Stimulated activated CD8-positive, alpha-beta memory T cell treated with anti-CD3 and anti-CD28 coated beads, Interleukin-4, amount 100 ng/mL, for 4 hours (primary cell): ENCODE measurements at regions not wholly inside any gene's neighbourhood (a gene's known extent, or its start where the extent isn't known, plus 50 kb on each side); places are given as distances from the start of the nearest gene placed in this dataset.
"Not testable (repeated sequence)": the region's sequence is repeated elsewhere in the genome, so short reads cannot be mapped to it uniquely, and the experiment has no call there.

Experiments
- DNase-seq, 2 donors: peaks; one replicate each; pipeline ENCODE4 v3.0.0-alpha.2; 2020; ENCODE audit warnings: low read depth in 2 of 2, low spot score in 1 of 2

DNA sequence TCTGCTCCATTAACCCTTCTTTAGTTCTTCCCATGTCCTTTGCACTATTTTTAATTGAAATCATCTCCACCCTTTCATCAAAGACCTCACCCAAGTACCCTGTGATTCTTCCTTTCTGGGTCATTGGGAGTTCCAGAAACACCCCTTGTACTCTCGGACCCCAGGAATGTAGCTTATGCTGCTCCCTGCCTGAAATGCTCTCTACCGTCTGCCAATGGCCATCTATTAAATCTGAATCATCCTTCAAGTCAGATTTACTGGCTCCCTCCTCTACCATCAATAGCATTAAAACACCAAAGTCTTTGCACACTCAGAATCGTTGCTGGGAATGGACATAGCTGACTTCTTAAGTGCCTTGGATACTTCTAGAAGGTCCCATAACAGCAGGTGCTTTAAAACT, 73.2 kb upstream of the GADD45A start:
- no peak for DNase-seq

DNA sequence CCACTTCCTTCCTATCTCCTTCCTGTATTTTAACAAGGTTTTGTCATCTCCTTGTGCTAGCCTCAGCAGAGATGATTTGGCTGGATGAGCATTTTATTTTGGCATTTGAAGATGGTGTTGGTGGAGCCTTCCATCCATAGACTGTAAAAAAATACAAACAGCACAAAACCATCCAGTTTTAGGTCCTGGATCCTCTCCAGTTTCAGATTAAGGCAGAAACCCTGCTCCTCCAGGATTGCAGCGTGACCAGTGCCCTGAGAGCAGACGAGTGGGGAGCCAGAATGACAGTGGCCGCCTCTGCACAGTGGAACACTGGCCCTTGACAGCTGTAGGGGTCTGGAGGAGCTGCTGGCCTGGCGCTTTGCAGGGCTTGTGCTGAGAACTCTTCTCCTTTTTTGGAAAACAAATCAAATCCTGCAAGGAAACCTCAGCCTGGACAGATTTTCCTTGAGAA, 72.2 kb upstream of the GADD45A start:
- no peak for DNase-seq

DNA sequence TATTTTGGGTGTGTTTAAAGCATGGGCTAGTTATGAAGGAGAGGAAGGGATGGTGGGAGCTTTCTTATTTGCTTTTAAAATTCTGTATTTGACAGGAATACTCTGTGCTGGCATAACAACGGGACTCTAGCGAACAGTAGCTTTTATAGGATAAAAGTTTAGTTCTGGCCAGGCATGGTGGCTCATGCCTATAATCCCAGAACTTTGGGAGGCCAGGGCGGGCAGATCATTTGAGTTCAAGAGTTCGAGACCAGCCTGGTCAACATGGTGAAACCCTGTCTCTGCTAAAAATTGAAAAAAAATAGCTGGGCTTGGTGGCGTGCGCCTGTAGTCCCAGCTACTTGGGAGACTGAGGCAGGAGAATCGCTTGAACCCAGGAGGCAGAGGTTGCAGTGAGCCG, 71.5 kb upstream of the GADD45A start:
- DNase-seq, result not testable (repeated sequence)

DNA sequence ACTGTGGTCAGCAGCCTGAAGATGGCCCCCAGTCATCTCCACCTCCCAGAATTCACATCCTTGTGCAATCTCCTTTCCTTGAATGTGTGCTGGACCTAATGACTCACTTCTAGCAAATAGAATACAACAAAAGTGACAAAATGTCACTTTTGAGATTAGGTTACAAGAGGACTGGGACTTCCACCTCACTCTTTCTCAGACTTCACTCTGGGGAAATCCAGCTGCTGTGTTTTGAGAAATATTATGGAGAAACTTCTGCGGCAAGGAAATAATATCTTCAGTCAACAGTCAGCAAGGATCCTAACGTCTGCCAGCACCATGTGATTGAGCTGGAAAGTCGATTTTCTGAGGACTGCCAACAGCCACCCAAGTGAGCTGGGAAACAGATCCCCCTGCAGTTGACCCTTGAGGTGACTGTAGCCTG, 70.5 kb upstream of the GADD45A start:
- DNase-seq, result no peak

DNA sequence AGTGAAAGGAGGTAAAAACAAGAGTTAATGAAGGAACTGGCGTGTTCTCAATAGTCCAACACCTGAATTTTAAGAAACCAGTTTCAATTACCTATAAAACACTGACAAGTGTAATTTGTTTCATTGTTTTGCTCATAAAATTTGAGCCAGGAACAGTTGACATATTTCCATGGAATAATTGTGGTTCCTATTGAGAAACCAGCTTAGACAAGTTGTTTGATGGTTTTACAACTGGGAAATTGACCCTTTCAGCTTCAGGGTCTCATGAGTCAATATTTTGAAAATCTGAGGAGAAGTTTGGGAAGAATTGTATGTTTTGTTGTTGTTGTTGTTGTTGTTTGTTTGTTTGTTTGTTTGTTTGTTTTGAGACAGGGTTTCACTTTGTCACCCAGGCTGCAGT, 69.1 kb upstream of the GADD45A start:
- no peak for DNase-seq

DNA sequence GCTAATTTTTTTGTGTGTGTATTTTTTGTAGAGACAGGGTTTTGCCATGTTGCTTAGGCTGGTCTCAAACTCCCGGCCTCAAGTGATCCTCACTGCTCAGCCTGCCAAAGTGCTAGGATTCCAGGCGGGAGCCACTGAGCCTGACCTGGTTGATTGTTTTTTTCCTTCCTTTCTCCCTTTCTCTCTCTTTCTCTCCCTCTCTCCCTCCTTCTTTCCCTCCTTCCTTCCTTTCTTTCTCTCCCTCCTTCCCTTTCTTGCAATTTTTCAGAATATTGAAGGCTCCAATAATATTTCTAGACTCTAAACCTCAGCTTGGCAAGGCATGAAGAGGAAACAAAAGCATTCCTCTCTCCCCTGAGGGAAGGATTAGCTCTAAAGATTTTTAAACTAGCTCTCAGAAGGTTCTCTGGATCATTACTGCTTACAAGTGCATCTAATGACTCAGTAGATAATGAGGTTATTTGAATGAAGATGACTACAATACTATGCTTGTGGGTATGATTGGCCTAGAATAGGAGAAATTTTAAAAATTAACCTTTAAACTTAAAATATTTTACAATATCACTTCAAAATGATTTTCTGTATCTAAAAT, 68.5 kb upstream of the GADD45A start:
- no peak for DNase-seq

DNA sequence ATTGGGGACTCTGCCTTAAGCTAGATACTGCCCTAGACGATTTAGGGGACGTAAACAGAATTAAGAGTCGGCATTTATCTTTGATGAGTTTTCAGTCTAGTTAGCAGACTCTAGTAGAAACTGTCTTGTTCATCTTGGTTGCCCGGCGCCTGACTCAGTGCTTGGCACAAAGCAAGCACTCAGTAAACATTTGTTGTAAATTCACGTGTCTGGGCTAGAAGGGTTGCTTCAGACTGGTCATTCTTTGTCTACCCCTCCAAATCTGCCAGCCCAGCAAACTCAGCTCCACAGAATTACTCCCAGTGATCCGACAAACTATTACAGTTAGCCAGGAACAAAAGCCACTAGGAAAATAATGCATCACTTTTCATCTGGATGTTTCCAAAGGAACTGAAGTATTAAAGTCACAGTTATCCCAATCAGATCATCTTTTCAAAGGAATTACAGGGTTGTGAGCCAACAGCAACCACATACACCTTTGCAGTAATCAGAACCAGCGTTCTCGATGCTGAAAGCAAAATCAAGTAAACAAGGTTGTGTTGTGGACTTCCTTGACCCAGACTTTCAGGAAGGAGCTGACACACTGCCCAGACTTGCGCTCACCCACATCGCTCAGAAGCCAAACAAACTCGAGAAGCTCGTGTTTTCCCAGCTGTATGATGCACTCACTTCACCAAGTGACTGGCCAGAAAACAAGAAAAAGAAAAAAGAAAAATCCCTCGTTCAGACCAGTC, 66.5 kb upstream of the GADD45A start:
- no peak for DNase-seq

DNA sequence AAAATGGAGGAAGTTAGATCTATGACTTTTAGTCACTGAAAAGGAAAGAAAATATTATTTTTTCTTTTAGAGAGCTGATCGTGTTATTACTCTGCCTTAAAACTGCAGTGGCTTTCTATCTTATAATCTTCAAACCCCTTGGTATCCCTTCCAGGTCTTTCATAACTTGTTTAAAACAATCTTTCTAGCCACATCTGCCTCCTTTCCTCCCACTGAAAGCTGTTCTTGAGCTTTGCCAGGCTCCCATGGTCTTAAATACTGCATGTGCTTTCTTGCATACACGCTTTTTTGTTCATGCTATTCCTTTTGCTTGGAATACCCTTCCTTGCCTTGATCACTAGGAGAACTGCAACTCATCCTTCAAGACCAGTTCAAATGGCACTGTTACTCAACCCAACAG, 65.9 kb upstream of the GADD45A start:
- DNase-seq, result no peak

DNA sequence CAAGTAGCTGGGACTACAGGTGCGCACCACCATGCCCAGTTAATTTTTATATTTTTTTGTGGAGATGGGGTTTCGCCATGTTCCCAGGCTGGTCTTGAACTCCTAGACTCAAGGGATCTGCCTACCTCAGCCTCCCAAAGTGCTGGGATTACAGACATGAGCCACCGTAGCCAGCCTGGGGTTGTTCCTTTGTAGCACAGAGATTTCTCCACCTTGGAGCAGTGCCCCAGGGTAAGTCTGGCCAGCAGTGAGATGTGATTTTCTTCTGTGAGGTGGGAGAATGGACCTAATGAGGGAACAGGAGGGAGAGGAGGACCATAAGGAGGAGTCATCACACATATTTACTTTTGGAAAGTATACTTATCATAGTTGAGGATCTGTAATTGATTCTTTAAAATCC, 61.1 kb upstream of the GADD45A start:
- no peak for DNase-seq

DNA sequence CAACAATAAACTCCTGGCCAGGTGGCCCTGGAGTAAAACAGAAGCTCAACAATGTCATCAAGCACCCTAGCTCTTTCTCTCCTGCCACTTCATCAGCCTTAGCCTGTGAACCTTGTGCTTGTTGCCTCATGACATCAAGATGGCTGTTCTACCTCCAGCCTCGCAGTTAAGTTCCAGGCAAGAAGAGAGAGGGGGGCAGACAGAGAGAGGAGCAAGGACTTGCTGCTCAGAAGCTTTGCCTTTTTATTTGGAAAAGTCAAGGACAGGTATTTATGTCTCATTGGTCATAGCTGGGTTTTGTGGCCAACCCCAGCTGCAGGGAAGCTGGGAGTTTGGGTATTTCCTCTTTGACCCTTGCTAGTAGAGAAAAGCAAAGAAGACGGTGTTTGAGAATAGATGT, 60.3 kb upstream of the GADD45A start:
- DNase-seq, result no peak

DNA sequence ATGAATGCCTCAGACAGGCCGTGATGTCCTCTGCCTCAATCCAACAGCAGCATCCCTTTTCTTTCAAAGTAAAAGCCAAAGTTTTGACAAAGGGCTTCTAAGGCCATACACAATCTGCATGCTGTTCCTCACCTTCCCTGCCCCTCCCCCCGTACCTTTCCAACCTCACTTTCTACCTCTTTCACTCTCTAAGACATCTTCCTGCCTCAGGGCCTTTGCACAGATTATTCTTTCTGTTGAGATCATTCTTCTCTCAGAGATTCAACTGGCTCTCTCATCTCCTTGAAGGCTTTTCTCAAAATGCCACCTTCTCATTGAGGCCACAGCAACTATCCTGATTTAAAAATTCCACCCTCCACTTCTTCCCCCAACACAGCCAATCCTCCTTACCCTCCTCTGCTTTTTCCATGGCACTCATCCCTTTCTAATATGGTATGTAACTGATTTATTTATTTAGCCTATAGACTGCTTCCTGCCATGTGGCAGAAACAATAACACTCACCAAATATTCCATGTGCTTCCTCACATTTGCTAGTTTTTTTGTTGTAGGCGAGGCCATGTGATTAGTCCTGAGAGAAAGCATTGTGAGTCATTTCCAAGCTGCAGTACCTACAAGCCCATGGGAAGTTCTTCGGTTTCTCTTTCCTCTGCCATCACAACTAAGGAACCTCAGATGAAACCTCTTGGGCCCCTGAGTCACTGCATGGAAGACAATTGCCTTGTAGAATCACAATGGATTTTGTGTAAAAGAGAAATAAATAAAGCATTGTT, 58.7 kb upstream of the GADD45A start:
- DNase-seq, result no peak

DNA sequence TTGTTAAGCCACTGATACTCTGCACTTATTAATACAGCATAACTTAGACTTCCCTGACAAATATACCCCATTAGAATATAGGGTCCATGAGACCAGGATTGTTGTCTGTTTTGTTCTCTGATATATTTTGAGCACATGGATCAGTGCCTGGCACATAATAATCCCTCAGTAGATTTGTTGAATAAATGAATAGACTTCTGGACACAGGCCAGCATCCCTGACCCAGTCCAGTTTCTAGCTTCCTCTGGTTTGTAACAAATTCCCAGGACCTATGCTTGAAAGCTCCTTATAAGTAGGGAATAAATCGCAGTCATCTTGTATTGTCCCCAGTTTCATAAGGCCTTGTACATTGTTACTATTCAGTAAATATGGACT, 58.2 kb upstream of the GADD45A start:
- DNase-seq, result no peak

DNA sequence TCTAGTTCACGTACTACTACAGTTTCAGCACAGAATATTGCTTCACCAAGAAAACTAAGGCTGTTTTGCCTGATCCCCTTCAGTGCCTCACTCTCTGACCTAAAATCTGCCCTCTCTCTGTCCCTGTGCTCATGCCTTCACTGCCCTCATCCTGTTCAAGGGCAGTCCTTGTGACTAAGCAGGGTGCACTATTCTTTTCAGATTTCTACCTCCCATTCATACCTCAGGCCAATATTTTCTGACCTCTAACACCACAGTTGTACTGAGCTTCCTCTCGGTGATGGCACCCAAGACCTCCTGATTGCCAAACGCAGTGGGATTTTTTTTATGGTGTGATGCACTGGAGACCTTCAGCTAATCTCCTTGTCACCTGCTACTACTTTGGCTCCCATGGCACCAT, 57.7 kb upstream of the GADD45A start:
- no peak for DNase-seq

DNA sequence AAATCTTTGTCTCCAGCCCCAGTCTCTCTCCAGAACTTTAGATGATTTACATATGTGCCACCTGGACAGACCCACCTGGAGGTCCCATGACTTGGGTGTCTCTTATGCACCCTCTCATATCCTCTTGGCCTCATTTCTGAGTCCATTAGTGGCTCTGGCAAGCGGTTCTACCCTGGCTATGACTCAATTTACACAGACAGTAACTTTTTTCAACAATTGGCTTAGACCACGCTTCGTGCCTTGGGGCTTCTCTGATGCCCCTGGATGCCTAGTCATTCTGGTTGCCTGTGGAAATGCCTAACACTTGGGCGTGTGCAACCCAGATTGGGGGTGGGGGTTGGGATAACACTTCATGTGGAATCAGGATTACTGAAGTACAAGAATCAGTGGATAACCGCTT, 57.1 kb upstream of the GADD45A start:
- DNase-seq, result no peak

DNA sequence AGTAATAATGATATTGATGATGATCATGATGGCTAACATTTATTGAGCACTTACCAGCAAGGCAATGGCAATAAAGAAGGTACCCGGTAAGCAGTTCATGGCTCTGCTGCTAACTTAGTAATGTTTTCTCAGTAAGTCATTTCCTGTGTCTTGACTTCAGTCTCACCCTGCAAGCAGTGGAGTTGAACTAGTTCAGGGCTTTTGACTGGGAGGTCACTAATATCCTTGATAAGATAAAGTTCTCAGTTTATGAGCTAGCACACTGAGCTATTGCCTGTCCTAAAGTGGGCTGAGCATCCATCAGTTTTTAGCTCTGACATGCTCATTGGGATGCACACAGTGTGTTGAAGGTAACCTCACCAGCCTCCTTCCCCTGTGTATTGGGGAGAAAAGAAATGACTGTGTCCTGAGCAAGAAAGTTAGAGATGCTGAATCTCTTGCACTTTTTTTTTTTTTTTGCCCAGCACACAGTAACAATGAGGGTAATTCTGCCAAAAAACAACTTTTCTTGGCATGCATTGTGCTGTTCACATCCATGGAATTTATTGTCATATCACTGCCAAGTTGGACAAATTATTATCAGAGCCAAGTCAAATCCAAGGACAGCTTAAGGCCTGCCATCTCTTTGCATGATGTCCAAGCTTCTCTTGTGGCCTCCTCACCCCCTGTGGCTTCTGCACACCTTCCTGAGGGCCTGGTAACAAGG, 55.5 kb upstream of the GADD45A start:
- DNase-seq, result no peak

DNA sequence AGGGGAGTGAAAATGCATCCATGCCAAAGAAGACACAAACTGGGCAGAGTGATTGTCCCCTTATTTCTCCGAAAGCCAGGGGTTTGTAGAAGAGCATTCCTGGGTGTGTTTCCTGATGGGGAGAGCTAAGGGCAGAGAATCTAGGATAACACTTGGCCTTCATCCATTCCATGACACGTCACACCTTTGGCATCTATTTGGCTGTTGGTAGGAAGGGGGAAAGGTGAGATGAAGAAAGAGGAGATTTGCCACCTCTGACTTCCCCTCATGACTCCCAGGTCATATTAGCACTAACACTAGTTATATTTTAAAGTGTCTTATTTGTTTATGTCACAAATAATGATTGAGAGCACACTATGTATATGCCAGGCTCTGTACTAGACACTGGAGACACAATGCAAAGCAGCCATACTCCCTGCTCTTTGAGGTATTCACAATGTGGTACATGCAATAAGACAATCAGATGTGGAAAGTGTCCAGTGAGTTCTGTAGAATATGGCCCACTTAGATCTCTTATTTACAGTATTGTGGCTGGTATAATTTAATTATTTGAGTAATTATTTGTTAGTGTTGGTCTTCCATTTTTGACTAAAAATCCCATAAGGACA, 54.5 kb upstream of the GADD45A start:
- DNase-seq, result no peak

DNA sequence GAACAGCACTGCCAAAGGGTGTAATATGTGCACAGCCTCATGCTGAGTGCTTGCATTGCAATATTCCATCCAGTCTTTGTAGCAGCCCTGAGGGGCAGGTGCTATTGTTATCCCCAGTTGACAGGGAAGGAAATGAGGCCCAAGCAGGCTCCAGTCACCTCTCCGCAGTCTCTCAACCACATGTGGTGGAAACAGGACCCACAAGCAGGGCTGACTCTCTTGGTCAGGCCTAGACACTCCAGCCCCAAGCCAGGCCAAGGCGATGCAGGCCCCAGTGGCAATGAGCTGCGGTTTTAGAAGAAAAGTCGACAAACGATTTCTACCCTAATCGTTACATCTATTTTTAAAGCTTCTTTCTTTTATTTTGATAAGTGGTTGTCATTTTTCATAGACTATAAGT, 52.6 kb upstream of the GADD45A start:
- DNase-seq, result no peak

DNA sequence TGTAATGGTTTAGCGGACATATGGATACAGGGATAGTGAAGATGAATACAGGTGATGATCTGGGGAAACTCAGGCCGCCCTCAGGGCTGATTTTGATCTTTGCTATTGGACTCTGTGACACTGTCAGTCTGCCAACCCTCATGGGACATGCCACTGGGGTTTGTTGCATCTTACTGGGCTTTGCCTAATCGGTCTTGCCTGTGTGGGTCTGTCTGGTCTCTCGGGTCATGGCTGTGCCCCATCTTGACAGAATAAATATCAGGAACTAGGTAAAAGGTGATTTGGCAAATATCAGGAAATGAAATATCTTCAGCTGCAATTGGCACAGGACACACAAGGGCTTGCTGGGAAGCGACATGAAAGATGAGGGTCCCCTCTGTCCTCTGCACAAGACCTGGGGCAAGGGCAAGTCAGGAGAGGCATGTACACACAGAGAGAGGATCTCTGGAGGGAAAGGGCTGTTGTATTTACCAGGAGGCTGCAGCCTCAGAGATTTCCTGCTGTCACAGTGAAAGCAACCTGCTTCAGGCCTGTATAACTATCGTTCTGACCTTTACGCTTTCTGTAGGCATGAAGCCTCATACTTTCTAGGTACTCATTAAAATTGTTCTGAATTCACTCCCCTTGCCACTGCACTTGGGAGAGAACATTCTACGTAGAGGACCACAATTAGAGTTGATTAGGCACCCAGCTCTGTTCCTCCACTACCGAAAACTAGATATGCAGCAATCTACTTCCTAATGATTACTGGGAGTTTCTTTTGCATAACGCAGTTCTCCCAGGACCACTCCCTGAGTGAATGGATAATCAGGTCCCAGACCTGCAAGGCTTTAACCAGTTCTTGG, 52.0 kb upstream of the GADD45A start:
- DNase-seq, result no peak

DNA sequence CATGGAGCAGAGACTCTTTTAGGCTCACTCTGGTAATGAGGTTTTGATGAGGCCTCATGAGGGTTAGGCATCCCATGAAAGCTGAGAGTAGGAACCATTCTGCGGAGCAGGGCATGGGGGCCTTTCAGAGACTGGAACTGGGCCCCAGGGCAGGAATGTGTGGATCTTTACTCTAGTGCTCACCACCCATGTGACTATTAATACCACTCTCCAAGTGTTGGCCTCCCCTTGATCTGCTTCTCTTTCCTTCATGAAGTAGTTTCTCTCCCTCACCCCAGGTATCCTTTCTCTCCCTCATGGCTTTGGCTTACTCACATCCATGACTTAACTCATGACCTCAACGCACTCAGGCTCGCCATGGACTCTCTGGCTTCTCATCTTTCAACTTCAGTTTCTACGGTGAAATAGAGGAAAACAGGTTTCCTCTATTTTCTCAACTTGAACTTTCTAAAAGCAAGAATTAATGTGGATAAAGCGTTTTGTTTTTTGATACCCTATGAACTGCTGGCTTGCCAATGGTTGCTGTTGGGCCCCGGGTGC, 50.5 kb upstream of the GADD45A start:
- DNase-seq, result no peak
